ENCODE measurements at regions not wholly inside any gene's neighbourhood (a gene's known extent, or its start where the extent isn't known, plus 50 kb on each side); places are given as distances from the start of the nearest gene placed in this dataset.

- TF ChIP-seq POLR2A (IDR thresholded peaks at IDR 0.05; ENCODE audit: low read length) (no peak), GATA1 (IDR thresholded peaks at IDR 0.05; ENCODE audit: low read depth, low read length) (no peak)
Measured at GRCh38 chr5:120239086-120239485, 225.0 kb upstream of the PRR16 start.

All from erythroblast (primary cell).